ENCODE measurements at regions not wholly inside any gene's neighbourhood (a gene's known extent, or its start where the extent isn't known, plus 50 kb on each side); places are given as distances from the start of the nearest gene placed in this dataset.

DNA sequence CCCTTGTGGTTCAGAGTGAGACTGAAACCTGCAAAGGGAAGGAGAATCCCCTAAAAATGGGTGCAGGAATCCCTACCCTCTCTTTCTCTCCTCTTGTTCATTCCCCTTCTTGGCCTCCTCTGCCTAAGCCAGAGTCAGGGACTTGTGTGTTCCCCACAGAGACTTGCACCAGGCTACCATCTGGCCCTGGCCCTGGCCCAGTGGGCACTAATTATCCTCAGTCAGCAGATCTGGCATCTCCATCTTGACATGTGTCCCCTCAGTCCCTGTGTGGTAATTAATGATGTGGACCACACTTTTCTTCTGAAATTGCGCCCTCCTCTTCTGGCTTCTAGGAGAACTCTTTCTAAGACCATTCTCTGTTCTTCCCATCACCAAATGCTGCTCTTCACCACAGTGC lies 354.4 kb downstream of the SETD4 start:
- TF ChIP-seq POLR2A (IDR thresholded peaks at IDR 0.05; ENCODE audit: insufficient read depth in 1 of 2, low read depth in 2 of 2, low read length in 2 of 2) = no peak
- no peak for TF ChIP-seq KLF6 (CRISPR knock-in tag; IDR thresholded peaks at IDR 0.05)
- TF ChIP-seq ZNF569 (CRISPR knock-in tag; IDR thresholded peaks at IDR 0.05; ENCODE audit: borderline replicate concordance) = no peak
- TF ChIP-seq, protein P1, sequence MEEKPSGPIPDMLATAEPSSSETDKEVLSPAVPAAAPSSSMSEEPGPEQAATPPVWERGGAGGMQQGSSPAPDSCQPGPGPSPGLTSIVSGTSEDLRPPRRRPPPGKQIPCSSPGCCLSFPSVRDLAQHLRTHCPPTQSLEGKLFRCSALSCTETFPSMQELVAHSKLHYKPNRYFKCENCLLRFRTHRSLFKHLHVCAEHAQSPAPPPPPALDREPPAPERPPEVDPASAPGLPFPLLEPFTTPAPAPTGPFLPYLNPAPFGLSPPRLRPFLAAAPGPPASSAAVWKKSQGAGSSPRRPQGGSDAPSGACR (CRISPR knock-in tag; IDR thresholded peaks at IDR 0.05) = no peak
- TF ChIP-seq PREB (CRISPR knock-in tag; IDR thresholded peaks at IDR 0.05) = no peak

Measured in HepG2 (cell line).